Stimulated activated naive CD8-positive, alpha-beta T cell treated with anti-CD3 and anti-CD28 coated beads, Interleukin-15, amount 100 ng/mL, for 72 hours (primary cell): ENCODE measurements at regions not wholly inside any gene's neighbourhood (a gene's known extent, or its start where the extent isn't known, plus 50 kb on each side); places are given as distances from the start of the nearest gene placed in this dataset.

Experiments used
- ATAC-seq: fragments of 150-1000 bp; cut with Tn5 transposase; 2 replicates; pipeline ENCODE4 v1.10.0; 2021; ENCODE audit warnings: mild to moderate bottlenecking, moderate library complexity
- DNase-seq, 2 donors: peaks; one replicate each; pipeline ENCODE4 v3.0.0; 2021 to 2022
- H3K27ac Mint-ChIP-seq, 2 donors: one replicate each; pipeline ENCODE4 v1.8.0; 2022; ENCODE audit warnings: mild to moderate bottlenecking in 2 of 2, mixed read lengths in 2 of 2, moderate library complexity in 2 of 2
- H3K27me3 Mint-ChIP-seq: one replicate; pipeline ENCODE4 v1.8.0; 2022; ENCODE audit warnings: mixed read lengths
- H3K4me1 Mint-ChIP-seq: one replicate; pipeline ENCODE4 v1.8.0; 2022; ENCODE audit warnings: mild to moderate bottlenecking, mixed read lengths
- H3K4me3 Mint-ChIP-seq, 2 donors: one replicate each; pipeline ENCODE4 v1.8.0; 2022; ENCODE audit warnings: mild to moderate bottlenecking in 2 of 2, mixed read lengths in 2 of 2, moderate library complexity in 1 of 2
- H3K9me3 Mint-ChIP-seq, 2 donors: one replicate each; pipeline ENCODE4 v1.8.0; 2022; ENCODE audit warnings: mixed read lengths in 2 of 2

DNA sequence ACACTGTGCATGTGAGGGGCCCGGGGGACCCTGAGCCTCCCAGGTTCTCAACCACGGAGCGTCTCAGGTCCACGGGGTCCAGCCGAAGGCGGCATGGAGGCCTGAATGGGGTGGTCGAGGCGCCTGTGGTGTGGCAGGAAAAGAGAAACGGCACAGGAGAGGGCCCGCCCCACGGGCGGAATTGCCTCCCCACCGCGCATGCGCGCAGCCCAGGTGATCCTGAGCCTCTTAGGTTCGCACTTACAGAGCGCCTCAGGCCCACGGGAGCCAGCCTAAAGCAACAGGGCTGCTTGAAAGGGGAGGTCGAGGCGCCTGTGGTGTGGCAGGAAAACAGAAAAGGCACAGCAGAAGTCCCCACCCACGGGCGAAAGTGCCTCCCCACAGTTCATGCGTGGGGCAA is 311.0 kb downstream of the ALG10 start:
- Mint-ChIP-seq H3K27ac (no peak overlapping the region), H3K27me3 (peaks cover 11% of the 10 kb centered on the region), H3K4me3 (no peak overlapping the region), H3K4me1 (no peaks in the 10 kb centered on the region), H3K9me3 (peaks cover 20 to 85% of the 10 kb centered on the region in 2 donors)
- ATAC-seq, result no peak
- DNase-seq, result no peak

DNA sequence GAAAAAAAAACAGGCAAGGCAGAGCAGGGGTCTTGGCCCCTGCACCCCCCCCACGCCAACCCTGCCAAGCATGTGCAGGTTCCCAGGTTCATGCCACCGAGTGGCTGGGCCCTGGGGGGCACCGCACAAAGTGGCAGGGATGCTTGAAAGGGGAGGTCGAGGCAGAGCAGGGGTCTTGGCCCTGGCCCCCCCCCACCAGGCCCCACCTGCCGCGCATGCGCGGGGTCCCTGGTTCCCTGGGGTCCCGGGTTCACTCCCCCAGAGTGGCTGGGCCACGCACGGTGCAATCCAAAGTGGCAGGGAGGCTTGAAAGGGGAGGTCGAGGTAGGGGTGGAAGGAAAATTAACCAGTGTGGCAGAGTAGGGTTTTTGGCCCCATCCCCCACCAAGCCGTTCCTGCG is 312.2 kb downstream of the ALG10 start:
- H3K4me3 Mint-ChIP-seq, result no peak overlapping the region
- no peak for DNase-seq
- no peak overlapping the region for H3K27ac Mint-ChIP-seq
- peaks cover 11% of the 10 kb centered on the region for H3K27me3 Mint-ChIP-seq
- no peaks in the 10 kb centered on the region for H3K4me1 Mint-ChIP-seq
- peaks cover 17 to 81% of the 10 kb centered on the region in 2 donors for H3K9me3 Mint-ChIP-seq
- ATAC-seq, result peak; percentile 31

DNA sequence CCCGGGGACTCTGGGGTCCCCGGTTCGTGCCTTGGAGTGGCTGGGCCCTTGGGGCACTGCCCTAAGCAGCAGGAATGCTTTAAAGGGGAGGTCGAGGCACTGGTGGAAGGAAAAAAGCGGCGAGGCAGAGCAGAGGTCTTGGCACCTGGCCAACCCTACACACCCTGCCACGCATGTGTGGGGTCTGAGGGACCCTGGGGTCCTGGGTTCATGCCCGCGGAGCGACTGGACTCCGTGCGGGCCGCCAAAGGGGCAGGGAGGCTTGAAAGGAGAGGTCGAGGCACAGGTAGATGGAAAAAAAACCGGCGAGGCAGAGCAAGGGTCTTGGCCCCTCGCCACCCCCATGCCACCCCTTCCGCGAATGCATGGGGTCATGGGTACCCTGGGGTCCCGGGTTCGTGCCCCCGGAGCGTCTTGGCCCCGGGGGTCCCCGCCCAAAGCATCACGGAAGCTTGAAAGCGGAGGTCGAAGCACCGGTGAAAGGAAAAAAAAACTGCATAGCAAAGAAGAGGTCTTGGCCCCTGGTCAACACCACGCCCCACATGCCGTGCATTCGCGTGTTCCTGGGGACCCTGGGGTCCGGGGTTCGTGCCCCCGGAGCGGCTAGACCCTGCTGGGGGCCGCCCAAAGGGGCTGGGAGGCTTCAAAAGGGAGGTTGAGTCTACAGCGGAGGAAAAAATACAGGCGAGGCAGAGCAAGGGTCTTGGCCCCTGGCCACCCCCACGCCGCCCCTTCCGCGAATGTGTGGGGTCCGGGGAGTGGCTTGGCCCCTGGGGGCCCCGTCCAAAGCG is 312.9 kb downstream of the ALG10 start:
- Mint-ChIP-seq H3K9me3 (peaks cover 17 to 78% of the 10 kb centered on the region in 2 donors), H3K4me1 (no peaks in the 10 kb centered on the region), H3K4me3 (no peak overlapping the region), H3K27me3 (peaks cover 11% of the 10 kb centered on the region), H3K27ac (no peak overlapping the region)
- DNase-seq (no peak), ATAC-seq (no peak)

DNA sequence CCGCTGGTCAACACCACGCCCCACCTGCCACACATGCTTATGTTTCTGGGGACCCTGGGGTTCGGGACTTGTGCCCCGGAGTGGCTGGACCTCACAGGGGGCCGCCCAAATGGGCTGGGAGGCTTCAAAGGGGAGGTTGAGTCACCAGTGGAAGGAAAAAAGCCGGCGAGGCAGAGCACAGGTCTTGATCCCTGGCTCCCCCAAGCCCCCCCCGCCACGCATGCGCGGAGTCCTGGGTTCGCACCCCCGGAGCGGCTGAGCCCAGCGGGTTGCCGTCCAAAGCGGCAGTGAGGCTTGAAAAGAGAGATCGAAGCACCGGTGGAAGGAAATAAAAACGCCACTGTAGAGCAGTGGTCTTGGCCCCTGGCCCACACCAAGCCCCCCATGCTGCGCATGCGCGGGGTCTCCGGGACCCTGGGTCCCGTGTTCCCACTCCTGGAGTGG is 313.5 kb downstream of the ALG10 start:
- H3K4me3 Mint-ChIP-seq, result no peak overlapping the region
- no peak overlapping the region for H3K27ac Mint-ChIP-seq
- DNase-seq (no peak), ATAC-seq (no peak)
- peaks cover 13 to 78% of the 10 kb centered on the region in 2 donors for H3K9me3 Mint-ChIP-seq
- H3K27me3 Mint-ChIP-seq, result peaks cover 11% of the 10 kb centered on the region
- no peaks in the 10 kb centered on the region for H3K4me1 Mint-ChIP-seq

DNA sequence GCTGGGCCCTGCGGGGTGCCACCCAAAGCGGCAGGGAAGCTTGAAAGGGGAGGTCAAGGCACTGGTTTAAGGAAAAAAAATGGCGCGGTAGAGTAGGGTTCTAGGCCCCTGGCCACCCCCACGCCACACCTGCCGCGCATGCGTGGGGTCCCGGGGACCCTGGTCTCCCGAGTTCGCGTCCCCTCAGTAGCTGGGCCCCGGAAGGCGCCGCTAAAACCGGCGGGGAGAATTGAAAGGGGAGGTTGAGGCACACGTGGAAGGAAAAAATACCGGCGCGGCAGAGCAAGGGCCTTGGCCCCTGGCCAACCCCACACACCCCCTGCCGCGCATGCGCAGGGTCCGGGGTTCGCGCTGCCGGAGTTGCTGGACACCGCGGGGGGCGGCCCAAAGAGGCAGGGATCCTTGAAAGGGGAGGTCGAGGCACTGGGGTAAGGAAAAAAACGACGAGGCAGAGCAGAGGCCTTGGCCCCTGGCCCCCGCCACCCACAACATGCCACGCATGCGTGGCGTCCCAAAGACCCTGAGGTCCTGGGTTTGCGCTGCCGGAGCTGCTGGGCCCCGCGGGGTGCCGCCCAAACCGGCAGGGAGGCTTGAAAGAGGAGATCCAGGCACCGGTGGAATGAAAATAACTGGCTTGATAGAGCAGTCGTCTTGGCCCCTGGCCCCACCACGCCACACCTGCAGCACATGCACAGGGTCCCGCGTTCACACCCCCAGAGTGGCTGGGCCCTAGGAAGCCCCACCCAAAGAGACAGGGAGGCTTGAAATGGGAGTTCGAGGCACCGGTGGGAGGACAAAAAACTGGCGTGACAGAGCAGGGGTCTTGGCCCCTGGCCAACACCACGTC is 314.5 kb downstream of the ALG10 start:
- H3K27ac Mint-ChIP-seq, result no peak overlapping the region
- H3K4me3 Mint-ChIP-seq, result no peak overlapping the region
- H3K4me1 Mint-ChIP-seq, result no peaks in the 10 kb centered on the region
- peaks cover 7 to 79% of the 10 kb centered on the region in 2 donors for H3K9me3 Mint-ChIP-seq
- ATAC-seq (no peak), DNase-seq (no peak)
- peaks cover 11% of the 10 kb centered on the region for H3K27me3 Mint-ChIP-seq

DNA sequence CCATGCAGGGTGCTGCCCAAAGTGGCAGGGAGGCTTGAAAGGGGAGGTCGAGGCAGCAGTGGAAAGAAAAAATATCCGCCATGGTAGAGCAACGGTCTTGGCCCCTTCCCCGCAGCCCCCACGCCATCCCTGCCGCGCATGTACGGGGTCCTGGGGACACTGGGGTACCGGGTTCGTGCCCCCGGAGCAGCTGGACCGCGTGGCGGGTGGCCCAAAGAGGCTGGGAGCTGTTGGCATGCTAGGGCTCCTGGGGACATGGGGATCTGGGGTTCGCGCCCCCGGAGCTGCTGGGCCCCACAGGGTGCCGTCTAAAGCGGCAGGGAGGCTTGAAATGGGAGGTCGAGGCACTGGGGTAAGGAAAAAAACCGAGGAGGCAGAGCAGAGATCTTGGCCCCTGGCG is 316.5 kb downstream of the ALG10 start:
- DNase-seq (no peak), ATAC-seq (no peak)
- Mint-ChIP-seq H3K9me3 (peaks cover 7 to 66% of the 10 kb centered on the region in 2 donors), H3K27ac (no peak overlapping the region), H3K27me3 (no peaks in the 10 kb centered on the region), H3K4me1 (no peaks in the 10 kb centered on the region), H3K4me3 (no peak overlapping the region)

DNA sequence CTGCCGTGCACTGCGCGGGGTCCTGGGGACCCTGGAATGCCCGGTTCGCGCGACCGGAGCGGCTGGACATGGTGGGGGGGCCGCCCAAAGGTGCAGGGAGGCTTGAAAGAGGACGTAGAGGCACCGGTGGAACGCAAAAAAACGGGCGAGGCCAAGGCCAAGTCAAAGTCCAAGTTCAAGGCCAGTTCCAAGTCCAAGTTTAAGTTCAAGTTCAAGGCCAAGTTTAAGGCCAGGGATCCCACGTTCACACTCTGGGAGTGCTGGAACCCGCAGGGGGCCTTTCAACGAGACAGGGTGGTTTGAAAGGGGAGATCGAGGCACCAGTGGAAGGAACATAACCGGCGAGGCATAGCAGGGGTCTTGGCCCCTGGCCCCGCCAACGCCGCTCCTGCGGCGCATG is 317.6 kb downstream of the ALG10 start:
- DNase-seq (no peak), ATAC-seq (no peak)
- peaks cover 7 to 55% of the 10 kb centered on the region in 2 donors for H3K9me3 Mint-ChIP-seq
- no peak overlapping the region for H3K27ac Mint-ChIP-seq
- H3K27me3 Mint-ChIP-seq, result no peaks in the 10 kb centered on the region
- no peak overlapping the region for H3K4me3 Mint-ChIP-seq
- no peaks in the 10 kb centered on the region for H3K4me1 Mint-ChIP-seq

DNA sequence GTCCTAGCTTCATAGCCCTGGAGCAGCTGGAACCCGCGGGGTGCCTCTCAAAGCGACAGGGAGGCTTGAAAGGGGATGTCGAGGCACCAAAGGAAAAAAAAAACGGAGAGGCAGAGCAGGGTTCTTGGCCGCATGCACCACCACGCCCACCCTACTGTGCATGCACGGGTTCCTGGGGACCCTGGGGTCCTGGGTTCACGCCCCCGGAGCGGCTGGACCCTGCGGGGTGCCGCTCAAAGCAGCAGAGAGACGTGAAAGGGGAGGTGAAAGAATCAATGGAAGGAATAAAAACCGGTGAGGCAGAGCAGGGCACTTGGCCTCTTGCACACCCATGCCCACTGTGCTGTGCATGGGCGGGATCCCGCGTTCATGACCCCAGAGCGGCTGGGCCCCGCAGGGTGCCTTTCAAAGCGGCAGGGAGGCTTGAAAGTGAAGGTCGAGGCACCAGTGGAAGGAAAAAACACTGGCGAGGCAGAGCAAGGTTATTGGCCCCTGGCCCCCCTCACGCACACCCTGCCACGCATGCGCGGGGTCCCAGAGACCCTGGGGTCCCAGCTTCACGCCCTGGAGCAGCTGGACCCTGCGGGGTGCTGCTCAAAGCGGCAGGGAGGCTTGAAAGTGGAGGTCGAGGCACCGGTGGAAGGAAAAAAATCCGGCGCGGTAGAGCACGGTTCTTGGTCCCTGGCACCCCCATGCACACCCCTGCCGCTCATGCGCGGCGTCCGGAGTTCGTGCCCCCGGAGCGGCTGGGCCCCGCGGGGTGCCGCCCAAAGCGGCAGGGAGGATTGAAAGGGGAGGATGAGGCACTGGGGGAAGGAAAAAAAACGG is 318.5 kb downstream of the ALG10 start:
- H3K27ac Mint-ChIP-seq, result peak overlapping the region in 1 of 2 donors; percentile 71
- ATAC-seq (no peak), DNase-seq (no peak)
- H3K9me3 Mint-ChIP-seq, result peaks cover 7 to 48% of the 10 kb centered on the region in 2 donors
- H3K4me1 Mint-ChIP-seq, result no peaks in the 10 kb centered on the region
- H3K27me3 Mint-ChIP-seq, result no peaks in the 10 kb centered on the region
- H3K4me3 Mint-ChIP-seq, result no peak overlapping the region

DNA sequence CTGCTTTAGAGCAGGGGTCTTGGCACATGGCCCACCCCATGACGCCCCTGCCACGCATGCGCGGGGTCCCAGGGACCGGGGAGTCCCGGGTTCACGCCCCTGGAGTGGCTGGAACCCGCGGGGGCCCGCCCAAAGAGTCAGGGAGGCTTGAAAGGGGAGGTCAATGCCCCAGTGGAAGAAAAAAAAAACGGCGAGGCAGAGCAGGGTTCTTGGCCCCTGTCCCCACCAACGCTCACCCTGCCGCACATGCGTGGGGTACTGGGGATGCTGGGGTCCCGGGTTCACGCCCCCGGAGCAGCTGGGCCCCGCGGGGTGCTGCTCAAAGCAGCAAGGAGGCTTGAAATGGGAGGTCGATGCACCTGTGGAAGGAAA is 319.1 kb downstream of the ALG10 start:
- no peaks in the 10 kb centered on the region for H3K4me1 Mint-ChIP-seq
- no peak for ATAC-seq

DNA sequence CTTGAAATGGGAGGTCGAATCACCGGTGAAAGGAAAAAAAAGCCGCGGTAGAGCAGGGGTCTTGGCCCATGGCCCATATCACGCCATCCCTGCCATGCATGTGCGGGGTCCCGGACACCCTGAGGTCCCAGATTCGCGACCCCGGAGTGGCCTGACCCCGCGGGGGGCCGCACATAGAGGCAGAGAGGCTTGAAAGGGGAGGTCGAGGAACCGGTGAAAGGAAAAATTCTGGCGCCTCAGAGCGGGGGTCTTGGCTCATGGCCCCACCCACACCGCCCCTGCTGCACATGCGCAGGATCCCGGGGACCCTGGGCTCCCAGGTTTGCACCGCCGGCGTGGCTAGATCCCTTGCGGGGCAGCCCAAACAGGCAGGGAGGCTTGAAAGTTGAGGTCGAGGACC is 319.8 kb downstream of the ALG10 start:
- Mint-ChIP-seq H3K27ac (no peak overlapping the region), H3K9me3 (peaks cover 7 to 52% of the 10 kb centered on the region in 2 donors), H3K27me3 (no peaks in the 10 kb centered on the region), H3K4me3 (no peak overlapping the region), H3K4me1 (no peaks in the 10 kb centered on the region)
- ATAC-seq (no peak), DNase-seq (no peak)

More for the DNA sequence above, 319.1 kb downstream of the ALG10 start:
- no peak for DNase-seq
- Mint-ChIP-seq H3K27me3 (no peaks in the 10 kb centered on the region), H3K4me3 (no peak overlapping the region), H3K9me3 (peaks cover 7 to 48% of the 10 kb centered on the region in 2 donors), H3K27ac (peak overlapping the region in 1 of 2 donors; percentile 89)

DNA sequence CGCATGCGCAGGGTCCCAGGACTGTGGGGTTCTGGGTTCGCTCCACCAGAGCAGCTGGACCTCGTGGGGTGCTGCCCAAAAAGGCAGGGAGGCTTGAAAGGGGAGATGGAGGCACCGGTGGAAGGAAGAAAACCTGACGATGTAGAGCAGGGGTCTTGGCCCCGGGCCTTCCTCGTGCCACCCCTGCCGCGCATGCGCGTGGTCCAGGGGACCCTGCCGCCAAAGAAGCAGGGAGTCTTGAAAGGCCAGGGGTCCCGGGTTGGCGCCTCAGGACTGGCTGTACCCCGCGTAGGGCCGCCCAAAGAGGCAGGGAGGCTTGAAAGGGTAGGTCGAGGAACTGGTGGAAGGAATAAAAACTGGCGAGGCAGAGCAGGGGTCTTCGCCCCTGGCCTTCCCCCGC is 321.0 kb downstream of the ALG10 start:
- Mint-ChIP-seq H3K4me1 (no peaks in the 10 kb centered on the region), H3K27ac (no peak overlapping the region), H3K4me3 (no peak overlapping the region), H3K27me3 (no peaks in the 10 kb centered on the region), H3K9me3 (peaks cover 0 to 44% of the 10 kb centered on the region in 2 donors)
- peak; percentile 11 for ATAC-seq
- no peak for DNase-seq

DNA sequence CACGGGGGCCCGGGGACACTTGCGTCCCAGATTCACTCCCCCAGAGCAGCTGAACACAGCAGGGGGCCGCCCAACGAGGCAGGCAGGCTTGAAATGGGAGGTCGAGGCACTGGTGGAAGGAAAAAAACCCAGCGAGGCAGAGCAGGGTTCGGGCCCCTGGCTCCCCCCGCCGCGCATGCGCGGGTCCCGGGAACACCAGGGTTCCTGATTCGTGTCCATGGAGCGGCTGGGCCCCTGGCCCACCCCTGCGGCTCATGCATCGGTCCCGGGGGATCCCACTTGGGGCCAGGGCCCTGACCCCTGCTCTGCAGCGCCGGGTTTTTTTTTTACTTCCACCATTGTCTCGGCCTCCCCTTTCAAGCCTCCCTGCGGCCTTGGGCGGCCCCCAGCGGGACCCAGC is 321.5 kb downstream of the ALG10 start:
- Mint-ChIP-seq H3K9me3 (peaks cover 0 to 40% of the 10 kb centered on the region in 2 donors), H3K27me3 (no peaks in the 10 kb centered on the region), H3K4me3 (no peak overlapping the region), H3K27ac (no peak overlapping the region), H3K4me1 (no peaks in the 10 kb centered on the region)
- no peak for DNase-seq
- ATAC-seq, result no peak

DNA sequence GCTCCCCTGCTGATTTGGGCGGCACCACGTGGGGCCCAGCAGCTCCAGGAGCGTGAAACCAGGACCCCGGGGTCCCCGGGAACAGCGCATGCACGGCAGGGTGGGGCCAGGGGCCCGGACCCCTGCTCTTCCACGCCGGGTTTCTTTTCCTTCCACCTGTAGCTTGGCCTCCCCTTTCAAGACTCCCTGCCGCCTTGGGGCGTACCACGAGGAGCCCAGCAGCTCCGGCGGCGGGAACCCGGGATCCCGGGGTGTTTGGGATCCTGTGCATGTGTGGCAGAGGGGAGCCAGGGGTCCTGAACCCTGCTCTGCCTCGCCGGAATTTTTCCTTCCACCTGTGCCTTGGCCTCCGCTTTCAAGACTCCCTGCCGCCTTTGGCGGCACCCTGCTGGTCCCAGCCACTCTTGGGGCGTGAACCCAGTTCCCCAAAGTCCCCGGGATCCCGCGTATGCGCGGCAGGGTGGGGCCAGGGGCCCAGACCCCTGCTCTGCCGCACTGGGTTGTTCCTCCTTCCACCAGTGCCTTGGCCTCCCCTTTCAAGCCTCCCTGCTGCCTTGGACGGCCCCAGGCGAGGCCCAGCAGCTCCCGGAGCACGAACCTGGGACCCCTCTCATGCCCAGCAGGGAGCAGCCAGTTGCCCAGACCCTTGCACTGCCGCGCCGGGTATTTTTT is 322.7 kb downstream of the ALG10 start:
- Mint-ChIP-seq H3K27me3 (no peaks in the 10 kb centered on the region), H3K4me3 (no peak overlapping the region), H3K9me3 (peaks cover 0 to 43% of the 10 kb centered on the region in 2 donors), H3K27ac (no peak overlapping the region), H3K4me1 (no peaks in the 10 kb centered on the region)
- no peak for DNase-seq
- ATAC-seq, result no peak

DNA sequence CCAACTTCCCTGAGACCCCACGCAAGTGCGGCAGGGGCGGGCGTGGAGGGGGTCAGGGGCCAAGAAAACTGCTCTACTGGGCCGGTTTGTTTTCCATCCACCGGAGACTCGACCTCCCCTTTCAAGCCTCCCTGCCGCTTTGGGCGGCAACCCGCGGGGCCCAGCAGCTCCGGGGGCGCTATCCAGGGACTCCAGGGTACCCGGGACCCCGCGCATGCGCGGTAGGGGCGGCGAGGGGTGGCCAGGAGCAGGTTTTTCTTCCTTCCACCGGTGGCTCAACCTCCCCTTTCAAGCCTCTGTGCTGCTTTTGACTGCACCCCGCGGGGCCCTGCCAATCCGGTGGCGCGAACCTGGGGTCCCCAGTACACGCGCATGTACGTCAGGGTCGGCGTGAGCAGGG is 323.5 kb downstream of the ALG10 start:
- Mint-ChIP-seq H3K4me1 (no peaks in the 10 kb centered on the region), H3K9me3 (peaks cover 0 to 43% of the 10 kb centered on the region in 2 donors), H3K27ac (no peak overlapping the region), H3K27me3 (no peaks in the 10 kb centered on the region), H3K4me3 (no peak overlapping the region)
- DNase-seq, result no peak
- no peak for ATAC-seq
